ENCODE measurements at regions not wholly inside any gene's neighbourhood (a gene's known extent, or its start where the extent isn't known, plus 50 kb on each side); places are given as distances from the start of the nearest gene placed in this dataset.

DNA sequence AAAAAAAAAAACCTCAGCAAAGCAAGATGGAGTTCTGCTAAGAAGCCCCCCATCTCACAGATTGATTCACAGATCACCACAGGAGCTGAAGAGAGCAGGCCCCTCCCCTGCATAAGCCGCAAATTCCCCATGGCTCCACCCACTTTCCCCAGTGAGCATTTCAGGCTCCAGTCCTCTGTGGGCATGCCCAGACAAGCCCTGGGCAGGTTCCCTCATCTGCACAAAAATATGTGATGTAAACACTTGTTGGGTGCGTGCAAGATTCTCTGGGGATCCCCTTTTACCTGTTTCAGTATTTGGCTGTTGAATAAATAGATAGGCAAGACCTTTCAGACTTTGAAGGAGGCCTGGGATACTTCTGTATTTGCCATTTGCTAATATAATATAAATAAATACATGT is 514.3 kb downstream of the PCDH7 start (continued):
- TF ChIP-seq, protein P1, sequence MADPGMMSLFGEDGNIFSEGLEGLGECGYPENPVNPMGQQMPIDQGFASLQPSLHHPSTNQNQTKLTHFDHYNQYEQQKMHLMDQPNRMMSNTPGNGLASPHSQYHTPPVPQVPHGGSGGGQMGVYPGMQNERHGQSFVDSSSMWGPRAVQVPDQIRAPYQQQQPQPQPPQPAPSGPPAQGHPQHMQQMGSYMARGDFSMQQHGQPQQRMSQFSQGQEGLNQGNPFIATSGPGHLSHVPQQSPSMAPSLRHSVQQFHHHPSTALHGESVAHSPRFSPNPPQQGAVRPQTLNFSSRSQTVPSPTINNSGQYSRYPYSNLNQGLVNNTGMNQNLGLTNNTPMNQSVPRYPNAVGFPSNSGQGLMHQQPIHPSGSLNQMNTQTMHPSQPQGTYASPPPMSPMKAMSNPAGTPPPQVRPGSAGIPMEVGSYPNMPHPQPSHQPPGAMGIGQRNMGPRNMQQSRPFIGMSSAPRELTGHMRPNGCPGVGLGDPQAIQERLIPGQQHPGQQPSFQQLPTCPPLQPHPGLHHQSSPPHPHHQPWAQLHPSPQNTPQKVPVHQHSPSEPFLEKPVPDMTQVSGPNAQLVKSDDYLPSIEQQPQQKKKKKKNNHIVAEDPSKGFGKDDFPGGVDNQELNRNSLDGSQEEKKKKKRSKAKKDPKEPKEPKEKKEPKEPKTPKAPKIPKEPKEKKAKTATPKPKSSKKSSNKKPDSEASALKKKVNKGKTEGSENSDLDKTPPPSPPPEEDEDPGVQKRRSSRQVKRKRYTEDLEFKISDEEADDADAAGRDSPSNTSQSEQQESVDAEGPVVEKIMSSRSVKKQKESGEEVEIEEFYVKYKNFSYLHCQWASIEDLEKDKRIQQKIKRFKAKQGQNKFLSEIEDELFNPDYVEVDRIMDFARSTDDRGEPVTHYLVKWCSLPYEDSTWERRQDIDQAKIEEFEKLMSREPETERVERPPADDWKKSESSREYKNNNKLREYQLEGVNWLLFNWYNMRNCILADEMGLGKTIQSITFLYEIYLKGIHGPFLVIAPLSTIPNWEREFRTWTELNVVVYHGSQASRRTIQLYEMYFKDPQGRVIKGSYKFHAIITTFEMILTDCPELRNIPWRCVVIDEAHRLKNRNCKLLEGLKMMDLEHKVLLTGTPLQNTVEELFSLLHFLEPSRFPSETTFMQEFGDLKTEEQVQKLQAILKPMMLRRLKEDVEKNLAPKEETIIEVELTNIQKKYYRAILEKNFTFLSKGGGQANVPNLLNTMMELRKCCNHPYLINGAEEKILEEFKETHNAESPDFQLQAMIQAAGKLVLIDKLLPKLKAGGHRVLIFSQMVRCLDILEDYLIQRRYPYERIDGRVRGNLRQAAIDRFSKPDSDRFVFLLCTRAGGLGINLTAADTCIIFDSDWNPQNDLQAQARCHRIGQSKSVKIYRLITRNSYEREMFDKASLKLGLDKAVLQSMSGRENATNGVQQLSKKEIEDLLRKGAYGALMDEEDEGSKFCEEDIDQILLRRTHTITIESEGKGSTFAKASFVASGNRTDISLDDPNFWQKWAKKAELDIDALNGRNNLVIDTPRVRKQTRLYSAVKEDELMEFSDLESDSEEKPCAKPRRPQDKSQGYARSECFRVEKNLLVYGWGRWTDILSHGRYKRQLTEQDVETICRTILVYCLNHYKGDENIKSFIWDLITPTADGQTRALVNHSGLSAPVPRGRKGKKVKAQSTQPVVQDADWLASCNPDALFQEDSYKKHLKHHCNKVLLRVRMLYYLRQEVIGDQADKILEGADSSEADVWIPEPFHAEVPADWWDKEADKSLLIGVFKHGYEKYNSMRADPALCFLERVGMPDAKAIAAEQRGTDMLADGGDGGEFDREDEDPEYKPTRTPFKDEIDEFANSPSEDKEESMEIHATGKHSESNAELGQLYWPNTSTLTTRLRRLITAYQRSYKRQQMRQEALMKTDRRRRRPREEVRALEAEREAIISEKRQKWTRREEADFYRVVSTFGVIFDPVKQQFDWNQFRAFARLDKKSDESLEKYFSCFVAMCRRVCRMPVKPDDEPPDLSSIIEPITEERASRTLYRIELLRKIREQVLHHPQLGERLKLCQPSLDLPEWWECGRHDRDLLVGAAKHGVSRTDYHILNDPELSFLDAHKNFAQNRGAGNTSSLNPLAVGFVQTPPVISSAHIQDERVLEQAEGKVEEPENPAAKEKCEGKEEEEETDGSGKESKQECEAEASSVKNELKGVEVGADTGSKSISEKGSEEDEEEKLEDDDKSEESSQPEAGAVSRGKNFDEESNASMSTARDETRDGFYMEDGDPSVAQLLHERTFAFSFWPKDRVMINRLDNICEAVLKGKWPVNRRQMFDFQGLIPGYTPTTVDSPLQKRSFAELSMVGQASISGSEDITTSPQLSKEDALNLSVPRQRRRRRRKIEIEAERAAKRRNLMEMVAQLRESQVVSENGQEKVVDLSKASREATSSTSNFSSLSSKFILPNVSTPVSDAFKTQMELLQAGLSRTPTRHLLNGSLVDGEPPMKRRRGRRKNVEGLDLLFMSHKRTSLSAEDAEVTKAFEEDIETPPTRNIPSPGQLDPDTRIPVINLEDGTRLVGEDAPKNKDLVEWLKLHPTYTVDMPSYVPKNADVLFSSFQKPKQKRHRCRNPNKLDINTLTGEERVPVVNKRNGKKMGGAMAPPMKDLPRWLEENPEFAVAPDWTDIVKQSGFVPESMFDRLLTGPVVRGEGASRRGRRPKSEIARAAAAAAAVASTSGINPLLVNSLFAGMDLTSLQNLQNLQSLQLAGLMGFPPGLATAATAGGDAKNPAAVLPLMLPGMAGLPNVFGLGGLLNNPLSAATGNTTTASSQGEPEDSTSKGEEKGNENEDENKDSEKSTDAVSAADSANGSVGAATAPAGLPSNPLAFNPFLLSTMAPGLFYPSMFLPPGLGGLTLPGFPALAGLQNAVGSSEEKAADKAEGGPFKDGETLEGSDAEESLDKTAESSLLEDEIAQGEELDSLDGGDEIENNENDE (IDR thresholded peaks at IDR 0.05; ENCODE audit: insufficient replicate concordance, low read length) = no peak
- TF ChIP-seq, protein P2, sequence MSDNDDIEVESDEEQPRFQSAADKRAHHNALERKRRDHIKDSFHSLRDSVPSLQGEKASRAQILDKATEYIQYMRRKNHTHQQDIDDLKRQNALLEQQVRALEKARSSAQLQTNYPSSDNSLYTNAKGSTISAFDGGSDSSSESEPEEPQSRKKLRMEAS (IDR thresholded peaks at IDR 0.05) = no peak
